Upper lobe of right lung (tissue), 1 donor: ENCODE measurements at regions not wholly inside any gene's neighbourhood (a gene's known extent, or its start where the extent isn't known, plus 50 kb on each side); places are given as distances from the start of the nearest gene placed in this dataset.

Experiments
- ATAC-seq: fragments of 200-7000 bp; cut with Tn5 transposase; one replicate; pipeline ENCODE4 v1.9.1; 2020; ENCODE audit warnings: mild to moderate bottlenecking, moderate library complexity
- DNase-seq: peaks from one replicate; pipeline ENCODE4 v3.0.0-alpha.2; 2020
- H3K27ac ChIP-seq: fragments of 200-600 bp; one replicate; pipeline ENCODE4 v1.8.0; 2022
- H3K27me3 ChIP-seq: fragments of 200-600 bp; one replicate; pipeline ENCODE4 v1.8.0; 2022; ENCODE audit warnings: mild to moderate bottlenecking
- H3K36me3 ChIP-seq: fragments of 200-600 bp; one replicate; pipeline ENCODE4 v1.8.0; 2022
- H3K4me1 ChIP-seq: fragments of 200-600 bp; one replicate; pipeline ENCODE4 v1.8.0; 2022
- H3K4me3 ChIP-seq: fragments of 200-600 bp; one replicate; pipeline ENCODE4 v1.8.0; 2022; ENCODE audit warnings: mild to moderate bottlenecking
- H3K9me3 ChIP-seq: fragments of 200-600 bp; one replicate; pipeline ENCODE4 v1.8.0; 2022
- CTCF ChIP-seq: fragments of 200-600 bp; IDR thresholded peaks from one replicate; pipeline ENCODE4 v1.8.0; 2022; ENCODE audit warnings: antibody characterized with exemption
- intact Hi-C: fragments of 100-400 bp; cut with DNase I; formaldehyde crosslinking; loops from one replicate; pipeline ENCODE4 v1.11.0; 2022
- donor health status: DM: no; HTN: yes; CAD: no; lungs with severe emphysema.

GRCh38 chr1:112264010-112264409, 132.0 kb upstream of the CTTNBP2NL start:
- no peaks in the 10 kb centered on the region for H3K36me3 ChIP-seq
- TF ChIP-seq CTCF: no peak
- ATAC-seq (no peak), DNase-seq (no peak)
- no peak overlapping the region for H3K4me3 ChIP-seq
- H3K4me1 ChIP-seq: peaks cover 16% of the 10 kb centered on the region
- no peaks in the 10 kb centered on the region for H3K9me3 ChIP-seq
- no peaks in the 10 kb centered on the region for H3K27me3 ChIP-seq
- no peak overlapping the region for H3K27ac ChIP-seq
- intact Hi-C loops: no loop called here

- DNase-seq (no peak), ATAC-seq (no peak)
- intact Hi-C loops: no loop called here
- peak overlapping the region; percentile 28 for H3K27ac ChIP-seq
- H3K4me1 ChIP-seq: peaks cover 16% of the 10 kb centered on the region
- no peak overlapping the region for H3K4me3 ChIP-seq
- H3K9me3 ChIP-seq: no peaks in the 10 kb centered on the region
- no peaks in the 10 kb centered on the region for H3K36me3 ChIP-seq
- H3K27me3 ChIP-seq: no peaks in the 10 kb centered on the region
- no peak for TF ChIP-seq CTCF
Observed at GRCh38 chr1:112264553-112264952, 131.5 kb upstream of the CTTNBP2NL start.

DNA sequence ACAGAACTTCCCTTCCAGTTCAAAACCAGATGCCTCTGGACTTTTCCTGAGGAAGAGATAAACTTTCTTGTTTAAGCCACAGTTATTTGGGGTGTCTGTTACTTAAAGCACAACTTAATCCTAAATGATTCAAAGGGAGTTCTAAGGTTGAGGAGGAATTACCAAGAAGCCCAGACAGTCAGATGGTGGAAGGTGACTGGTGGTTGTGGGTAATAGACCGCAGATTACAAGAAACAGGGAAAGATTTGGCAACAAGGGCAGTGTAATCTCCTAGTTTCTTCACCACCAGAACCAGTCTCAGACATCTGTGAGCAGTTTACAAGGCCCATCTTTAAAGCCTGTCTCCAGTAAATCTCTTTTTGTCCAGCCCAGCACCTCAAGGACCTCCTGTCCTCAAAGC, 130.1 kb upstream of the CTTNBP2NL start:
- intact Hi-C loops: no loop called here
- H3K27me3 ChIP-seq: no peaks in the 10 kb centered on the region
- H3K27ac ChIP-seq: no peak overlapping the region
- no peak overlapping the region for H3K4me3 ChIP-seq
- ATAC-seq (no peak), DNase-seq (no peak)
- no peak for TF ChIP-seq CTCF
- H3K4me1 ChIP-seq: peaks cover 16% of the 10 kb centered on the region
- H3K9me3 ChIP-seq: no peaks in the 10 kb centered on the region
- H3K36me3 ChIP-seq: no peaks in the 10 kb centered on the region

DNA sequence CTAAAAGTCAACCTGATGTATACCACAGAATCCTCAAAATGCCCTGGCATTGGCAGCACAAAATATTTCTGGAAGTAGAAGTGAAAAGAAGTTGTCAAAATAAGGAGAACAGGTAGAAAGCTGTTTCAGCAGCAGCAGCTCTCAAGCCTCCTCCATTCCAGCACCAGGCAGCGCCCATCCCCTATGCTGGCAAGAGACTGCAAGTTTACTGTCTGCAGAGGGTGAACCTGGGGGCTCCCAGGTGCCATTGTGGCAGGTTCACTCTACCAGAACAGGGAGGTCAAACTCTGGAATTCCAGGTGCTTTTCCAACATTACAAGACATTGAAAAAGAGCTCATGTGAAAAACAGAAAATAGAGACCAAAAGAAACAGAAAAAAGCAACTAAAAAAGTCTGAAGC, 128.8 kb upstream of the CTTNBP2NL start:
- Histone ChIP-seq H3K4me1 (peaks cover 16% of the 10 kb centered on the region), H3K36me3 (no peaks in the 10 kb centered on the region), H3K9me3 (no peaks in the 10 kb centered on the region), H3K4me3 (no peak overlapping the region), H3K27me3 (no peaks in the 10 kb centered on the region), H3K27ac (peak overlapping the region; percentile 26)
- ATAC-seq: no peak
- DNase-seq: no peak
- TF ChIP-seq CTCF: no peak
- intact Hi-C loops: no loop called here

DNA sequence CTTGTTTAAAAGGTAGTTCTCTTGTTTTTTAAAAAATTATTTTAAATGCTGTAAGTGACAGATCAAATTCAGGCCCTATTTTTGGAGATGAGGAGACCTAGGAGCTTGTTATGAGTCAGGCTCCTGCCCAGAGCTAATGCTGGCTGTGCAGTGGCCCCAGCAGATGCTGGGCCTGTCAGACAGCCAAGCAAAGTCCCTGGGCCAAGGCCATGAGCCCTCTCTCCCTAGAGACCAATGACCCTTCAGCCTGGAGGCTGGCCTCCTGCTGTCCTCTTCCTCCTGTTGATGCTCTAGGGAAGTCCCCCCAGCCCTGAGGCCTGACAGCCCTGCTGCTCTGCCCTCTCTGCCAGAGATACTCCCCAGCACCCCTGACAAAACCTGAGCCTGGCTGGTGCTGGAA, 128.1 kb upstream of the CTTNBP2NL start:
- Histone ChIP-seq H3K27me3 (no peaks in the 10 kb centered on the region), H3K4me1 (peaks cover 16% of the 10 kb centered on the region), H3K27ac (peak overlapping the region; percentile 26), H3K4me3 (no peak overlapping the region), H3K36me3 (no peaks in the 10 kb centered on the region), H3K9me3 (no peaks in the 10 kb centered on the region)
- peak; percentile 50 for ATAC-seq
- TF ChIP-seq CTCF: no peak
- DNase-seq: peak; percentile 62
- intact Hi-C loops: no loop called here

DNA sequence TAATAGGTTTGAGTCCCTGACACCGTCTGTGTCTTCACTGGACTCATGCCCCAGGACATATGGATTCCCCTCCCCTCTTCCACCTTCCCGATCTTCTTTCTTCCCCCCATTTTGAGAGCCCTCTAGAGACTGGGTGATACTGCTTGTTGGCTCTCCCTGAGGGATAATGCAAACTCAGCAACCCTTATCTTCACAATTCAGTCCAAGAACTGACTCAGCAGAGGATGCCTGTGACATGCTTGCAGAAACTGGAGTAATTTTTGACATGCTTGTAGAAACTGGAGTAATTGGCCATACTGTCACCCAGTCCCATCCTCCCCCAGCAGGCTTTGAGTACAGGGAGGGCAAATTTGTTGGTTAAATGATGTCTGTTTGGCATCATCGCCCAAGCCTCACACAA, 127.6 kb upstream of the CTTNBP2NL start:
- Histone ChIP-seq H3K4me3 (no peak overlapping the region), H3K27ac (no peak overlapping the region), H3K27me3 (no peaks in the 10 kb centered on the region), H3K4me1 (peaks cover 16% of the 10 kb centered on the region), H3K9me3 (no peaks in the 10 kb centered on the region), H3K36me3 (no peaks in the 10 kb centered on the region)
- no peak for ATAC-seq
- intact Hi-C loops: no loop called here
- TF ChIP-seq CTCF: no peak
- no peak for DNase-seq
